NCI-H345 treated with DMSO at 0.1 percent for 48 hours (cell line): ENCODE measurements at regions not wholly inside any gene's neighbourhood (a gene's known extent, or its start where the extent isn't known, plus 50 kb on each side); places are given as distances from the start of the nearest gene placed in this dataset.

Experiments used
- DNase-seq: peaks from one replicate; lab custom pipeline; 2025; ENCODE audit not compliant: unreplicated experiment; lab: John Stamatoyannopoulos, UW

GRCh38 chr12:4969405-4969804 is 59.7 kb downstream of the KCNA1 start:
- DNase-seq: no peak

- no peak for DNase-seq
Observed at GRCh38 chr12:4974217-4974616, 64.5 kb downstream of the KCNA1 start.

- no peak for DNase-seq
Observed at GRCh38 chr12:4975574-4975973, 65.9 kb downstream of the KCNA1 start.

- DNase-seq: no peak
Observed at GRCh38 chr12:4977102-4977501, 66.6 kb upstream of the KCNA5 start.

GRCh38 chr12:4978737-4979136 is 64.9 kb upstream of the KCNA5 start:
- DNase-seq: peak; percentile 53

GRCh38 chr12:4979737-4980136 is 63.9 kb upstream of the KCNA5 start:
- no peak for DNase-seq

- no peak for DNase-seq
Observed at GRCh38 chr12:4984344-4984743, 59.3 kb upstream of the KCNA5 start.

GRCh38 chr12:4984971-4985370 is 58.7 kb upstream of the KCNA5 start:
- peak; percentile 92 for DNase-seq

- no peak for DNase-seq
Observed at GRCh38 chr12:4985820-4986219, 57.9 kb upstream of the KCNA5 start.

GRCh38 chr12:4987076-4988046 is 56.3 kb upstream of the KCNA5 start:
- no peak for DNase-seq

GRCh38 chr12:4991373-4991772 is 52.3 kb upstream of the KCNA5 start:
- DNase-seq: peak; percentile 88

GRCh38 chr12:4991801-4992200 is 51.9 kb upstream of the KCNA5 start:
- no peak for DNase-seq

- no peak for DNase-seq
Observed at GRCh38 chr12:4992871-4993270, 50.8 kb upstream of the KCNA5 start.
